ENCODE measurements at regions not wholly inside any gene's neighbourhood (a gene's known extent, or its start where the extent isn't known, plus 50 kb on each side); places are given as distances from the start of the nearest gene placed in this dataset.
A peak's percentile ranks its signal among the peaks of the same experiment; 100 is the strongest.

DNA sequence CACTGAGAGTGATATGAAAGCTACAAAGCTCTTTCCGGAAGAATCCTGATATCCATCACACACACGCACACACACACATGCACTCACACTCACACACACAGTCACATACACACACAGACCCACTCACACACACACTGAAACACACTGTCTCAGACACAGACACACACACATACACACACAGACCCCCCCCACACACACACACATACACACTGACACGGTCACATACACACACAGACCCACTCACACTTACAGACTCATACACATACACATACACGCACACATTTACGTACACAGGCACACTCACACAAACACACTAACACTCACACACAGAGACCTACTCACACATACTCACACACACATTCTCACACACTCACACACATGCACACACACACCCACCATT, 58.6 kb downstream of the LIG4 start:
- TF ChIP-seq POLR2A (IDR thresholded peaks at IDR 0.05) = no peak
- TF ChIP-seq, protein P1, sequence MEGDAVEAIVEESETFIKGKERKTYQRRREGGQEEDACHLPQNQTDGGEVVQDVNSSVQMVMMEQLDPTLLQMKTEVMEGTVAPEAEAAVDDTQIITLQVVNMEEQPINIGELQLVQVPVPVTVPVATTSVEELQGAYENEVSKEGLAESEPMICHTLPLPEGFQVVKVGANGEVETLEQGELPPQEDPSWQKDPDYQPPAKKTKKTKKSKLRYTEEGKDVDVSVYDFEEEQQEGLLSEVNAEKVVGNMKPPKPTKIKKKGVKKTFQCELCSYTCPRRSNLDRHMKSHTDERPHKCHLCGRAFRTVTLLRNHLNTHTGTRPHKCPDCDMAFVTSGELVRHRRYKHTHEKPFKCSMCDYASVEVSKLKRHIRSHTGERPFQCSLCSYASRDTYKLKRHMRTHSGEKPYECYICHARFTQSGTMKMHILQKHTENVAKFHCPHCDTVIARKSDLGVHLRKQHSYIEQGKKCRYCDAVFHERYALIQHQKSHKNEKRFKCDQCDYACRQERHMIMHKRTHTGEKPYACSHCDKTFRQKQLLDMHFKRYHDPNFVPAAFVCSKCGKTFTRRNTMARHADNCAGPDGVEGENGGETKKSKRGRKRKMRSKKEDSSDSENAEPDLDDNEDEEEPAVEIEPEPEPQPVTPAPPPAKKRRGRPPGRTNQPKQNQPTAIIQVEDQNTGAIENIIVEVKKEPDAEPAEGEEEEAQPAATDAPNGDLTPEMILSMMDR (IDR thresholded peaks at IDR 0.05) = no peak
- Histone ChIP-seq H3K36me3 (no peaks in the 10 kb centered on the region), H3K4me1 (peaks cover 0 to 16% (median 5%) of the 10 kb centered on the region in 4 donors), H3K4me3 (no peak overlapping the region), H3K27me3 (no peaks in the 10 kb centered on the region), H3K27ac (no peak overlapping the region), H3K9me3 (no peaks in the 10 kb centered on the region)
- 82% methylated on average over 5 of the region's 5 CpGs for WGBS (ENCODE audit: insufficient coverage, low coverage, low lambda C conversion rate, missing lambda C conversion rate)
- no peak for ATAC-seq
- intact Hi-C loops (cut with DNase I) = loop anchor here in 1 of 2 donors (10.0 kb wide), 1 partner anchor 942 kb away; no protein-coding TSS in a partner anchor
- DNase-seq = no peak

DNA sequence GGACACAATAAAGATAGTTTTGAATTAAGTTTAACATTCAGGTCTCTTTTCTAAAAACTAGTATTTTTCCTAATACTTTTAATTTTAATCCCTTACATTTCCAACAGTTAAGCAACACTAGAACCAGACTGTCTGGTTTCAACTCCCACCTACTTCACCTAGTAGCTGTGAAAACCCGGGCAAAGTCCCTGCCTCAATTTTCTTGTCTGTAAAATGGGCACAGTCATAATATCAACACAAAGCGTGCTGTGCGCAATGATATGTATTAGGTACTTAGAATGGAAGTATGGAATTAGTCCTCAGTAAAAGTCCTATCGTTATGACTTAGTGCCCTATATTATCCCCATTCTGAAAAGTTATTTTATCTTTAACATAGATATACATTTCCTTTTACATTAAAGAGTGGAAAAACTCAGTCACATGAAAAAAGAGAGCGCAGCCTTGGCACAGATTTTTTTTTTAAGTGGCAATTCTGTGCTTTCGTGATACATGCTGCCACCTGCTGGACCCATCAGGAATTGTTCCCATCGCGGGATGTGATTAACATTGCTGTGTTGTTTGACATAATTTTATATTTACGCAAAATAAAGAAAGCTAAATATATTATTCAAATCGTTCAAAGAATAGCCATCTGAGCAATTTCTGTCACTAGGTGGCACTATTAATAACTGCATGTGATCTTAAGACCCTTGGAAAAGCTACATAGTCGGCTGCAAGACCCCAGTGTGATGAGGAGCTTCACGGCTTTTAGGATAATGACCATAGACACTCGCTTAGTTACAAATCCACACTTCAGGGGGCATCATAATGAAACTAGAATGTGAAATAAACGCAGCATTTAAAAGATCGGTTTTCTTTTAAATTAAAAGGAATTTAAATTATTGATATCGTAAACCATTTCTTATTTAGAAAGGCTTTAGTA, 59.9 kb downstream of the LIG4 start:
- peak; percentile 61 to 77 (median 72) for ATAC-seq
- peaks cover 0 to 16% (median 5%) of the 10 kb centered on the region in 4 donors for H3K4me1 ChIP-seq

DNA sequence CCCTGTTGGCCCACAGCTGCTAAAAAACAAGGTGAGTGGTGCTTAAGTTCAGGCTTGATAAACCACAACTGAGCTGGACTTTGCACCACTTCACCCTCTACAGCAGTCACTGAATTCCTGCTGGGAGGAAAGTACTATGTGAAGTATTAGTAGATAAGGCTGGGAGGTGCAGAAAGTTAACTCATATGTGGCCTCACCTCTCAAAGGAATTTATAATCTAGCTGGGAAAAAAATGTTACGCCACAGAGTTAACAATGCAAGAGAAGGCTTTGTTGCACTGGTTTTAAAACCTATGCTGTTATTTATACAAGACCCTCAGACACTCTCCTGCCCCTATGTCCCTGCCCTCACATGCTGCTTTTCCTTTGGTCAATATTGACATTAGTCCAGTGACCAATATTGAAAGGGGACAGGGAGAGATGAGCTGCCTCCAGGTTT, 60.9 kb downstream of the LIG4 start:
- no peaks in the 10 kb centered on the region for H3K36me3 ChIP-seq
- ATAC-seq (peak; percentile 94 to 96 (median 96)), DNase-seq (peak in 2 of 3 donors; percentile 22 to 69)
- peak overlapping the region in 2 of 3 donors; percentile 7 to 61 for H3K27ac ChIP-seq
- intact Hi-C loops (cut with DNase I) = loop anchor here in 1 of 2 donors (10.0 kb wide), 1 partner anchor 940 kb away; no protein-coding TSS in a partner anchor
- no peak for TF ChIP-seq POLR2A (IDR thresholded peaks at IDR 0.05)
- TF ChIP-seq, protein P1 (IDR thresholded peaks at IDR 0.05) = no peak
- H3K27me3 ChIP-seq = no peaks in the 10 kb centered on the region
- peaks cover 0 to 16% (median 5%) of the 10 kb centered on the region in 4 donors for H3K4me1 ChIP-seq
- no peak overlapping the region for H3K4me3 ChIP-seq
- no peaks in the 10 kb centered on the region for H3K9me3 ChIP-seq
- WGBS (ENCODE audit: insufficient coverage, low coverage, low lambda C conversion rate, missing lambda C conversion rate) = 20% methylated on average over 1 of the region's 1 CpG

More for the DNA sequence above, 59.9 kb downstream of the LIG4 start:
- 37% methylated on average over 16 of the region's 16 CpGs for WGBS (ENCODE audit: insufficient coverage, low coverage, low lambda C conversion rate, missing lambda C conversion rate)
- Histone ChIP-seq H3K36me3 (no peaks in the 10 kb centered on the region), H3K9me3 (no peaks in the 10 kb centered on the region), H3K27me3 (no peaks in the 10 kb centered on the region), H3K27ac (peak overlapping the region in 2 of 3 donors; percentile 7 to 61), H3K4me3 (no peak overlapping the region)
- DNase-seq = peak in 2 of 3 donors; percentile 40 to 61
- TF ChIP-seq, protein P1 (IDR thresholded peaks at IDR 0.05) = peak; percentile 83 to 93 (median 87)
- no peak for TF ChIP-seq POLR2A (IDR thresholded peaks at IDR 0.05)
- intact Hi-C loops (cut with DNase I) = loop anchor here in 1 of 2 donors (10.0 kb wide), 1 partner anchor 941 kb away; no protein-coding TSS in a partner anchor

- DNase-seq (no peak), ATAC-seq (no peak)
- 39% methylated on average over 2 of the region's 2 CpGs for WGBS (ENCODE audit: insufficient coverage, low coverage, low lambda C conversion rate, missing lambda C conversion rate)
- no peak for TF ChIP-seq POLR2A (IDR thresholded peaks at IDR 0.05)
- intact Hi-C loops (cut with DNase I) = no loop called here
- Histone ChIP-seq H3K9me3 (no peaks in the 10 kb centered on the region), H3K4me1 (no peaks in the 10 kb centered on the region), H3K4me3 (no peak overlapping the region), H3K27ac (no peak overlapping the region), H3K27me3 (no peaks in the 10 kb centered on the region), H3K36me3 (no peaks in the 10 kb centered on the region)
These were observed 68.7 kb downstream of the LIG4 start for GRCh38 chr13:108146642-108147041.
